ENCODE measurements at regions not wholly inside any gene's neighbourhood (a gene's known extent, or its start where the extent isn't known, plus 50 kb on each side); places are given as distances from the start of the nearest gene placed in this dataset.

- no peaks in the 10 kb centered on the region for H3K27me3 Mint-ChIP-seq (ENCODE audit: low read depth in 3 of 3)
- H3K27ac ChIP-seq (ENCODE audit: low read depth in 1 of 2, low read length in 2 of 2): no peak overlapping the region
- H2AFZ ChIP-seq (ENCODE audit: insufficient read depth, low read depth, low read length, poor library complexity, severe bottlenecking): no peak overlapping the region
- no peak overlapping the region for H3K4me2 ChIP-seq (replicated peaks; ENCODE audit: extremely low read depth, low read length, poor library complexity, severe bottlenecking)
- H3K9me3 Mint-ChIP-seq: peaks cover 1 to 10% (median 8%) of the 10 kb centered on the region in 7 donors
- H3K9me3 ChIP-seq (replicated peaks in 1 of 2; ENCODE audit: control insufficient read depth in 1 of 2, insufficient read depth in 1 of 2, low read length in 2 of 2): no peaks in the 10 kb centered on the region
- DNase-seq: no peak
- no peaks in the 10 kb centered on the region for H3K79me2 ChIP-seq (ENCODE audit: insufficient read depth, low read length)
- WGBS (ENCODE audit: insufficient coverage): 80% methylated on average over 1 of the region's 2 CpGs
- H3K4me3 Mint-ChIP-seq: no peak overlapping the region
- intact Hi-C loops (cut with micrococcal nuclease): no loop called here
- H3K36me3 ChIP-seq (replicated peaks in 1 of 2; ENCODE audit: control insufficient read depth in 1 of 2, insufficient read depth in 2 of 2, low read length in 2 of 2): no peaks in the 10 kb centered on the region
- no peak overlapping the region for H3K9ac ChIP-seq (ENCODE audit: insufficient read depth, low read length, poor library complexity, severe bottlenecking)
- no peaks in the 10 kb centered on the region for H3K4me1 Mint-ChIP-seq
- no peaks in the 10 kb centered on the region for H3K27me3 ChIP-seq (ENCODE audit: control insufficient read depth in 2 of 2, insufficient read depth in 2 of 2, low read length in 2 of 2)
- no peak for TF ChIP-seq CTCF (IDR thresholded peaks at IDR 0.05)
- no peaks in the 10 kb centered on the region for H3K36me3 Mint-ChIP-seq
- no peak overlapping the region for H3K4me3 ChIP-seq (replicated peaks in 1 of 3; ENCODE audit: low read depth in 2 of 3, low read length in 3 of 3)
- no peaks in the 10 kb centered on the region for H4K20me1 ChIP-seq (ENCODE audit: insufficient read depth, low read length)
- no peak overlapping the region for H3K27ac Mint-ChIP-seq
- no peaks in the 10 kb centered on the region for H3K4me1 ChIP-seq (ENCODE audit: control insufficient read depth in 1 of 2, insufficient read depth in 2 of 2, low read length in 2 of 2)
Measured at GRCh38 chr1:88394958-88395357, 289.1 kb upstream of the PKN2 start.

- no peak overlapping the region for H3K4me3 ChIP-seq (replicated peaks in 1 of 3; ENCODE audit: low read depth in 2 of 3, low read length in 3 of 3)
- no peaks in the 10 kb centered on the region for H3K36me3 ChIP-seq (replicated peaks in 1 of 2; ENCODE audit: control insufficient read depth in 1 of 2, insufficient read depth in 2 of 2, low read length in 2 of 2)
- H3K9me3 ChIP-seq (replicated peaks in 1 of 2; ENCODE audit: control insufficient read depth in 1 of 2, insufficient read depth in 1 of 2, low read length in 2 of 2): no peaks in the 10 kb centered on the region
- H3K27me3 Mint-ChIP-seq (ENCODE audit: low read depth in 3 of 3): no peaks in the 10 kb centered on the region
- H2AFZ ChIP-seq (ENCODE audit: insufficient read depth, low read depth, low read length, poor library complexity, severe bottlenecking): no peak overlapping the region
- no peaks in the 10 kb centered on the region for H3K27me3 ChIP-seq (ENCODE audit: control insufficient read depth in 2 of 2, insufficient read depth in 2 of 2, low read length in 2 of 2)
- no peaks in the 10 kb centered on the region for H3K36me3 Mint-ChIP-seq
- H3K4me3 Mint-ChIP-seq: no peak overlapping the region
- no peak overlapping the region for H3K4me2 ChIP-seq (replicated peaks; ENCODE audit: extremely low read depth, low read length, poor library complexity, severe bottlenecking)
- no peak for DNase-seq
- H3K4me1 Mint-ChIP-seq: no peaks in the 10 kb centered on the region
- H4K20me1 ChIP-seq (ENCODE audit: insufficient read depth, low read length): no peaks in the 10 kb centered on the region
- no peak for TF ChIP-seq CTCF (IDR thresholded peaks at IDR 0.05)
- no peak overlapping the region for H3K9ac ChIP-seq (ENCODE audit: insufficient read depth, low read length, poor library complexity, severe bottlenecking)
- intact Hi-C loops (cut with micrococcal nuclease): no loop called here
- no peak overlapping the region for H3K27ac ChIP-seq (ENCODE audit: low read depth in 1 of 2, low read length in 2 of 2)
- H3K4me1 ChIP-seq (ENCODE audit: control insufficient read depth in 1 of 2, insufficient read depth in 2 of 2, low read length in 2 of 2): no peaks in the 10 kb centered on the region
- H3K79me2 ChIP-seq (ENCODE audit: insufficient read depth, low read length): no peaks in the 10 kb centered on the region
- H3K9me3 Mint-ChIP-seq: peaks cover 0 to 5% (median 2%) of the 10 kb centered on the region in 7 donors
- no peak overlapping the region for H3K27ac Mint-ChIP-seq
Measured at GRCh38 chr1:88398338-88398737, 285.7 kb upstream of the PKN2 start.

Measured in CD14-positive monocyte (primary cell).